Tibial nerve (tissue), 3 donors: ENCODE measurements at regions not wholly inside any gene's neighbourhood (a gene's known extent, or its start where the extent isn't known, plus 50 kb on each side); places are given as distances from the start of the nearest gene placed in this dataset.

Experiments used
- POLR2A ChIP-seq, 2 donors: fragments of 450-650 bp; IDR thresholded peaks; one replicate each; pipeline ENCODE4 v1.6.1; 2017; ENCODE audit warnings: antibody characterized with exemption in 2 of 2, mild to moderate bottlenecking in 2 of 2, moderate library complexity in 2 of 2
- TF ChIP-seq, protein P1 (sequence below), 5 experiments: fragments of 200-600 bp in 3 of 5; fragments of 450-650 bp in 2 of 5; sonication (generic) in 3 of 5; IDR thresholded peaks; one replicate each; pipeline ENCODE4 v1.5.1; 2016 to 2019; ENCODE audit warnings: antibody characterized with exemption in 5 of 5, mild to moderate bottlenecking in 3 of 5, moderate library complexity in 2 of 5

DNA sequence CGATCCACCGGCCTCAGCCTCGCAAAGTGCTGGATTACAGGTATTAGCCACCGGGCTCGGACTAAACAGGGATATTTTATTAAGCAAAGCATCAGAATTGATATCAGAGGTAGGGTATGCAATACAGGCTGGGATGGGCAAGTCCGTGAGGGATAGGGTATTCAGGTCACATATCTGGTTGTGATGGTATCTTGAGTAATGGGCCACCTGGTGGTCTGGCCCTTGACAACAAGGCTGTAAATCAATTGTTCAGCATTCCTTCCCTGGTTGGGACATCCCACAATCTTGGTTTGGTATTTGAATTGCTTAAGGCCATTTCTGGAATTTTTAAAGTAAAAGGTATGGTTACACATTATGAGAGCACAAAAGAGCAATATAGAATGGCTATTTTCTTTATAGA lies 1588.0 kb downstream of the SLITRK1 start:
- TF ChIP-seq, protein P1, sequence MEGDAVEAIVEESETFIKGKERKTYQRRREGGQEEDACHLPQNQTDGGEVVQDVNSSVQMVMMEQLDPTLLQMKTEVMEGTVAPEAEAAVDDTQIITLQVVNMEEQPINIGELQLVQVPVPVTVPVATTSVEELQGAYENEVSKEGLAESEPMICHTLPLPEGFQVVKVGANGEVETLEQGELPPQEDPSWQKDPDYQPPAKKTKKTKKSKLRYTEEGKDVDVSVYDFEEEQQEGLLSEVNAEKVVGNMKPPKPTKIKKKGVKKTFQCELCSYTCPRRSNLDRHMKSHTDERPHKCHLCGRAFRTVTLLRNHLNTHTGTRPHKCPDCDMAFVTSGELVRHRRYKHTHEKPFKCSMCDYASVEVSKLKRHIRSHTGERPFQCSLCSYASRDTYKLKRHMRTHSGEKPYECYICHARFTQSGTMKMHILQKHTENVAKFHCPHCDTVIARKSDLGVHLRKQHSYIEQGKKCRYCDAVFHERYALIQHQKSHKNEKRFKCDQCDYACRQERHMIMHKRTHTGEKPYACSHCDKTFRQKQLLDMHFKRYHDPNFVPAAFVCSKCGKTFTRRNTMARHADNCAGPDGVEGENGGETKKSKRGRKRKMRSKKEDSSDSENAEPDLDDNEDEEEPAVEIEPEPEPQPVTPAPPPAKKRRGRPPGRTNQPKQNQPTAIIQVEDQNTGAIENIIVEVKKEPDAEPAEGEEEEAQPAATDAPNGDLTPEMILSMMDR (IDR thresholded peaks at IDR 0.05) = no peak
- no peak for TF ChIP-seq POLR2A (IDR thresholded peaks at IDR 0.05)
